ENCODE measurements at regions not wholly inside any gene's neighbourhood (a gene's known extent, or its start where the extent isn't known, plus 50 kb on each side); places are given as distances from the start of the nearest gene placed in this dataset.

- TF ChIP-seq CTCF (tag by site-specific recombination; IDR thresholded peaks at IDR 0.05), result no peak
- TF ChIP-seq ZNF747 (tag by site-specific recombination; IDR thresholded peaks at IDR 0.05), result no peak
- TF ChIP-seq ZNF175 (tag by site-specific recombination; IDR thresholded peaks at IDR 0.05), result no peak
- no peak for TF ChIP-seq ZBTB17 (tag by site-specific recombination; IDR thresholded peaks at IDR 0.05)
- no peak for TF ChIP-seq ATF2 (tag by site-specific recombination; IDR thresholded peaks at IDR 0.05; ENCODE audit: low read depth)
- no peak for TF ChIP-seq YY1 (tag by site-specific recombination; IDR thresholded peaks at IDR 0.05)
These were observed 317.3 kb upstream of the CDH4 start for GRCh38 chr20:60934724-60935123.

All from HEK293 (cell line).